SK-N-SH treated with all-trans-retinoic acid at 6 μM for 48 hours (cell line): ENCODE measurements at regions not wholly inside any gene's neighbourhood (a gene's known extent, or its start where the extent isn't known, plus 50 kb on each side); places are given as distances from the start of the nearest gene placed in this dataset.

Experiments
- ATAC-seq: fragments of 200-7000 bp; cut with Tn5 transposase; 3 replicates; pipeline ENCODE4 v1.9.1; 2020; ENCODE audit warnings: mild to moderate bottlenecking, moderate library complexity
- BACH2 ChIP-seq: fragments of 250-450 bp; sonication (Bioruptor Pico); IDR thresholded peaks from 2 replicates; pipeline ENCODE4 v1.9.0; 2021; ENCODE audit warnings: mild to moderate bottlenecking, borderline replicate concordance
- CSDC2 ChIP-seq: fragments of 250-450 bp; sonication (Bioruptor Pico); IDR thresholded peaks from 2 replicates; pipeline ENCODE4 v1.5.0; 2020; ENCODE audit warnings: mild to moderate bottlenecking, moderate library complexity
- ESRRG ChIP-seq: fragments of 250-450 bp; sonication (Bioruptor Pico); IDR thresholded peaks from 2 replicates; pipeline ENCODE4 v1.6.1; 2021; ENCODE audit warnings: mild to moderate bottlenecking
- GLIS3 ChIP-seq: fragments of 250-450 bp; sonication (Bioruptor Pico); IDR thresholded peaks from 2 replicates; pipeline ENCODE4 v1.5.0; 2020; ENCODE audit warnings: mild to moderate bottlenecking, moderate library complexity
- ISL1 ChIP-seq: fragments of 250-450 bp; sonication (Bioruptor Pico); IDR thresholded peaks from 2 replicates; pipeline ENCODE4 v2.1.2; 2022; ENCODE audit warnings: mild to moderate bottlenecking, moderate library complexity
- OSR1 ChIP-seq: fragments of 250-450 bp; sonication (Bioruptor Pico); IDR thresholded peaks from 2 replicates; pipeline ENCODE4 v1.8.0; 2022; ENCODE audit warnings: moderate library complexity, mild to moderate bottlenecking, inconsistent platforms
- RARB ChIP-seq: fragments of 250-450 bp; sonication (Bioruptor Pico); IDR thresholded peaks from 2 replicates; pipeline ENCODE4 v1.8.0; 2021; ENCODE audit warnings: mild to moderate bottlenecking, moderate library complexity
- SNAI2 ChIP-seq: fragments of 250-450 bp; sonication (Bioruptor Pico); IDR thresholded peaks from 2 replicates; pipeline ENCODE4 v1.5.0; 2020; ENCODE audit warnings: mild to moderate bottlenecking, moderate library complexity
- TCF4 ChIP-seq: fragments of 250-450 bp; sonication (Bioruptor Pico); IDR thresholded peaks from 2 replicates; pipeline ENCODE4 v1.8.0; 2021; ENCODE audit warnings: mild to moderate bottlenecking, moderate library complexity, borderline replicate concordance
- TOX ChIP-seq: fragments of 250-450 bp; sonication (Bioruptor Pico); IDR thresholded peaks from 2 replicates; pipeline ENCODE4 v1.8.0; 2021; ENCODE audit warnings: mild to moderate bottlenecking, moderate library complexity, borderline replicate concordance
- ZC3H10 ChIP-seq: fragments of 250-450 bp; sonication (Bioruptor Pico); IDR thresholded peaks from 2 replicates; pipeline ENCODE4 v1.5.1; 2021; ENCODE audit warnings: mild to moderate bottlenecking, moderate library complexity
- ZFP3 ChIP-seq: fragments of 250-450 bp; sonication (Bioruptor Pico); IDR thresholded peaks from 2 replicates; pipeline ENCODE4 v1.5.0; 2020; ENCODE audit warnings: mild to moderate bottlenecking, moderate library complexity
- ZFP30 ChIP-seq: fragments of 450-650 bp; formaldehyde crosslinking; IDR thresholded peaks from 2 replicates; pipeline ENCODE4 v1.5.0; 2022; ENCODE audit warnings: mild to moderate bottlenecking, moderate library complexity
- ZNF565 ChIP-seq: fragments of 450-650 bp; formaldehyde crosslinking; conservative IDR thresholded peaks from 2 replicates; pipeline ENCODE4 v1.5.0; 2020; ENCODE audit warnings: low read depth, mild to moderate bottlenecking, moderate library complexity
- ZNF70 ChIP-seq: fragments of 450-650 bp; formaldehyde crosslinking; IDR thresholded peaks from 2 replicates; pipeline ENCODE4 v1.5.0; 2020; ENCODE audit warnings: mild to moderate bottlenecking, moderate library complexity
- ZNF8 ChIP-seq: fragments of 450-650 bp; formaldehyde crosslinking; IDR thresholded peaks from 2 replicates; pipeline ENCODE4 v1.5.0; 2020; ENCODE audit warnings: mild to moderate bottlenecking, moderate library complexity
- TF ChIP-seq, protein P1 (sequence below): fragments of 250-450 bp; sonication (Bioruptor Pico); IDR thresholded peaks from 2 replicates; pipeline ENCODE4 v1.5.1; 2021; ENCODE audit warnings: mild to moderate bottlenecking, moderate library complexity
- TF ChIP-seq, protein P2 (sequence below): fragments of 250-450 bp; sonication (Bioruptor Pico); IDR thresholded peaks from 2 replicates; pipeline ENCODE4 v1.8.0; 2021; ENCODE audit warnings: low read depth, mild to moderate bottlenecking, moderate library complexity, borderline replicate concordance
- TF ChIP-seq, protein P3 (sequence below): fragments of 250-450 bp; sonication (Bioruptor Pico); IDR thresholded peaks from 2 replicates; pipeline ENCODE4 v1.5.0; 2020; ENCODE audit warnings: mild to moderate bottlenecking, moderate library complexity
- TF ChIP-seq, protein P4 (sequence below): fragments of 250-450 bp; sonication (Bioruptor Pico); IDR thresholded peaks from 2 replicates; pipeline ENCODE4 v1.5.1; 2020; ENCODE audit warnings: low read depth, mild to moderate bottlenecking, moderate library complexity

DNA sequence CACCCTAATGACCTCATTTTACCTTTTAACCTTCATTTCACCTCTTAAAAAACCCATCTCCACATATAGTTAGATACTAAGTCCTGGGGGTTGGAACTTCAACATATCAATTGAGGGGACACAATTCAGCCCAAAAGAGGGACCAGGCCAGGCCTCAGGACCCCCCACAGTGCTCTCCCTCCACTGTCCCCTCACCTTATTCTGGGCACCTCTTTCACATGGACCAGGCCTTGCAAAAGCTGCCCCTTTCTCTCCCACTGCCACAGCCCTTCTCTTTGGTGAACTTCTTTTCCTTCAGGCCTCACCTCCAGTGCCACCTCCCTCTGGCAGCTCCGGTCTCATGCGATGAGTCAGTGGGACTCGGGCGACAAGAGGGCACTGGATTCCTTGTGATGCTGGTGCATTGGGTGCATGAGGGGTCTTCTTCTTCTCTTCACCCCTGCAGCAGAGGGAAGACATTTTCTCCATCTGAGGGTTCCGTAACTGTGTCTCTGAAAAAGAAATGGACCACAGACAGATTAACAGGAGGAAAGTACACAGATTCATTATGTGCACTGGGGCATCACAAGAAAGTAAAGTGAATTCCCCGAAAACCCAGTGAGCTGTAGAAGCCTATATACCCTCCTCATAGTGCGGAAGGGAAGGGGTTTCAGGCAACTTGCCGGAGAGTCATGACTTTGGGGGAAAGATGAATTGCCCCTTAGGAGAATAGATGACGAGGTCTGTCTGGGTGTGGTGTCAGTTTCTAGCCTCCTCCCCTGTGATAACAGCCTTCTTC is 288.7 kb upstream of the IGFBP3 start:
- TF ChIP-seq TOX (CRISPR knock-in tag) (no peak), ESRRG (CRISPR knock-in tag) (no peak), ZNF70 (CRISPR knock-in tag) (no peak), SNAI2 (CRISPR knock-in tag) (no peak), BACH2 (CRISPR knock-in tag) (no peak)
- TF ChIP-seq, protein P1, sequence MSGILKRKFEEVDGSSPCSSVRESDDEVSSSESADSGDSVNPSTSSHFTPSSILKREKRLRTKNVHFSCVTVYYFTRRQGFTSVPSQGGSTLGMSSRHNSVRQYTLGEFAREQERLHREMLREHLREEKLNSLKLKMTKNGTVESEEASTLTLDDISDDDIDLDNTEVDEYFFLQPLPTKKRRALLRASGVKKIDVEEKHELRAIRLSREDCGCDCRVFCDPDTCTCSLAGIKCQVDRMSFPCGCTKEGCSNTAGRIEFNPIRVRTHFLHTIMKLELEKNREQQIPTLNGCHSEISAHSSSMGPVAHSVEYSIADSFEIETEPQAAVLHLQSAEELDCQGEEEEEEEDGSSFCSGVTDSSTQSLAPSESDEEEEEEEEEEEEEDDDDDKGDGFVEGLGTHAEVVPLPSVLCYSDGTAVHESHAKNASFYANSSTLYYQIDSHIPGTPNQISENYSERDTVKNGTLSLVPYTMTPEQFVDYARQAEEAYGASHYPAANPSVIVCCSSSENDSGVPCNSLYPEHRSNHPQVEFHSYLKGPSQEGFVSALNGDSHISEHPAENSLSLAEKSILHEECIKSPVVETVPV, result no peak
- no peak for ATAC-seq

GRCh38 chr7:46208635-46209525 is 287.8 kb upstream of the IGFBP3 start:
- peak; percentile 46 for ATAC-seq
- TF ChIP-seq ZNF8 (CRISPR knock-in tag), result no peak
- no peak for TF ChIP-seq SNAI2 (CRISPR knock-in tag)
- TF ChIP-seq, protein P2, sequence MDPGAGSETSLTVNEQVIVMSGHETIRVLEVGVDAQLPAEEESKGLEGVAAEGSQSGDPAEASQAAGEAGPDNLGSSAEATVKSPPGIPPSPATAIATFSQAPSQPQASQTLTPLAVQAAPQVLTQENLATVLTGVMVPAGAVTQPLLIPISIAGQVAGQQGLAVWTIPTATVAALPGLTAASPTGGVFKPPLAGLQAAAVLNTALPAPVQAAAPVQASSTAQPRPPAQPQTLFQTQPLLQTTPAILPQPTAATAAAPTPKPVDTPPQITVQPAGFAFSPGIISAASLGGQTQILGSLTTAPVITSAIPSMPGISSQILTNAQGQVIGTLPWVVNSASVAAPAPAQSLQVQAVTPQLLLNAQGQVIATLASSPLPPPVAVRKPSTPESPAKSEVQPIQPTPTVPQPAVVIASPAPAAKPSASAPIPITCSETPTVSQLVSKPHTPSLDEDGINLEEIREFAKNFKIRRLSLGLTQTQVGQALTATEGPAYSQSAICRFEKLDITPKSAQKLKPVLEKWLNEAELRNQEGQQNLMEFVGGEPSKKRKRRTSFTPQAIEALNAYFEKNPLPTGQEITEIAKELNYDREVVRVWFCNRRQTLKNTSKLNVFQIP (CRISPR knock-in tag), result no peak
- TF ChIP-seq ESRRG (CRISPR knock-in tag), result no peak
- no peak for TF ChIP-seq BACH2 (CRISPR knock-in tag)
- no peak for TF ChIP-seq ZNF70 (CRISPR knock-in tag)
- no peak for TF ChIP-seq ZFP3 (CRISPR knock-in tag)
- no peak for TF ChIP-seq ZNF565 (CRISPR knock-in tag)
- no peak for TF ChIP-seq ZFP30 (CRISPR knock-in tag)
- TF ChIP-seq OSR1 (CRISPR knock-in tag), result no peak
- TF ChIP-seq RARB (CRISPR knock-in tag), result no peak
- no peak for TF ChIP-seq ZC3H10 (CRISPR knock-in tag)
- TF ChIP-seq, protein P3, sequence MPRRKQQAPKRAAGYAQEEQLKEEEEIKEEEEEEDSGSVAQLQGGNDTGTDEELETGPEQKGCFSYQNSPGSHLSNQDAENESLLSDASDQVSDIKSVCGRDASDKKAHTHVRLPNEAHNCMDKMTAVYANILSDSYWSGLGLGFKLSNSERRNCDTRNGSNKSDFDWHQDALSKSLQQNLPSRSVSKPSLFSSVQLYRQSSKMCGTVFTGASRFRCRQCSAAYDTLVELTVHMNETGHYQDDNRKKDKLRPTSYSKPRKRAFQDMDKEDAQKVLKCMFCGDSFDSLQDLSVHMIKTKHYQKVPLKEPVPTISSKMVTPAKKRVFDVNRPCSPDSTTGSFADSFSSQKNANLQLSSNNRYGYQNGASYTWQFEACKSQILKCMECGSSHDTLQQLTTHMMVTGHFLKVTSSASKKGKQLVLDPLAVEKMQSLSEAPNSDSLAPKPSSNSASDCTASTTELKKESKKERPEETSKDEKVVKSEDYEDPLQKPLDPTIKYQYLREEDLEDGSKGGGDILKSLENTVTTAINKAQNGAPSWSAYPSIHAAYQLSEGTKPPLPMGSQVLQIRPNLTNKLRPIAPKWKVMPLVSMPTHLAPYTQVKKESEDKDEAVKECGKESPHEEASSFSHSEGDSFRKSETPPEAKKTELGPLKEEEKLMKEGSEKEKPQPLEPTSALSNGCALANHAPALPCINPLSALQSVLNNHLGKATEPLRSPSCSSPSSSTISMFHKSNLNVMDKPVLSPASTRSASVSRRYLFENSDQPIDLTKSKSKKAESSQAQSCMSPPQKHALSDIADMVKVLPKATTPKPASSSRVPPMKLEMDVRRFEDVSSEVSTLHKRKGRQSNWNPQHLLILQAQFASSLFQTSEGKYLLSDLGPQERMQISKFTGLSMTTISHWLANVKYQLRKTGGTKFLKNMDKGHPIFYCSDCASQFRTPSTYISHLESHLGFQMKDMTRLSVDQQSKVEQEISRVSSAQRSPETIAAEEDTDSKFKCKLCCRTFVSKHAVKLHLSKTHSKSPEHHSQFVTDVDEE, result no peak
- no peak for TF ChIP-seq GLIS3
- TF ChIP-seq, protein P4, sequence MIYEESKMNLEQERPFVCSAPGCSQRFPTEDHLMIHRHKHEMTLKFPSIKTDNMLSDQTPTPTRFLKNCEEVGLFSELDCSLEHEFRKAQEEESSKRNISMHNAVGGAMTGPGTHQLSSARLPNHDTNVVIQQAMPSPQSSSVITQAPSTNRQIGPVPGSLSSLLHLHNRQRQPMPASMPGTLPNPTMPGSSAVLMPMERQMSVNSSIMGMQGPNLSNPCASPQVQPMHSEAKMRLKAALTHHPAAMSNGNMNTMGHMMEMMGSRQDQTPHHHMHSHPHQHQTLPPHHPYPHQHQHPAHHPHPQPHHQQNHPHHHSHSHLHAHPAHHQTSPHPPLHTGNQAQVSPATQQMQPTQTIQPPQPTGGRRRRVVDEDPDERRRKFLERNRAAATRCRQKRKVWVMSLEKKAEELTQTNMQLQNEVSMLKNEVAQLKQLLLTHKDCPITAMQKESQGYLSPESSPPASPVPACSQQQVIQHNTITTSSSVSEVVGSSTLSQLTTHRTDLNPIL (CRISPR knock-in tag), result no peak
- TF ChIP-seq CSDC2 (CRISPR knock-in tag), result no peak
- no peak for TF ChIP-seq ISL1 (CRISPR knock-in tag)
- no peak for TF ChIP-seq TCF4 (CRISPR knock-in tag)

DNA sequence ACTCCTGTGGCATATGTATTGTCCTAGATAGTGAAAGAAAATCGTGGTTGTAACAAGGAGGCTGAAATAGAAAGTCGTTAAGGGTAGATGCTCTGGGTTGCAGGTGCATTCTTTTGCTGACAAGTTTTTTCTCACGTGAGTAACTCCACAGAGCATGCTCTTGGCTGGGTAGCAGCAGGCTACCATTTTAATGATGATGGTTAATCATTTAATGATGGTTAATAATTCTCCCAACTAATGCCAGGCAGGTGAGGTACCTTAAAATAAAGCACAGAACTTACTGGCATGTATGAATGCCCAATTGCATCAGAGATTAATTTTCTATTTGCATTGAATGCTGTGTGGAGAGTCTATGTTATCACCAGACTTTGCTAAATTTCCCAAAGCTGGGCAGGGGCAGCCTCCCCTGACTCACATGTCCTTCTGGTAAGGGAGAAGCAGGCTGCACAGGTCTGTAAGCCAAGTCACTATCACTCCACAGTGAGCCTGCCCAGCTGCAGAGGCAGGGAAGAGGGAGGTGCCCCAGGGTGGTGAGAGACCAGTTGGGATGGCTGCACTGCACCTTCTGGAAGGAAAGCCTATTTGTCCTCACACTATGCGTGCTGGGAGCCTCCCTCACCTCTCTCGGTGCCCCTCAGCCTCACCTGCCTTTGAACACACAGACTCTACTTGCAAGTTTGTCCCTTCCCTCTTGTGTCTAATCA is 287.0 kb upstream of the IGFBP3 start:
- ATAC-seq, result no peak; the same call in 2 of the 3 replicates

More for the DNA sequence above, 287.0 kb upstream of the IGFBP3 start:
- no peak for TF ChIP-seq OSR1 (CRISPR knock-in tag)
- TF ChIP-seq, protein P4 (CRISPR knock-in tag), result no peak
- TF ChIP-seq, protein P2 (CRISPR knock-in tag), result no peak
